K562 (cell line): ENCODE measurements at regions not wholly inside any gene's neighbourhood (a gene's known extent, or its start where the extent isn't known, plus 50 kb on each side); places are given as distances from the start of the nearest gene placed in this dataset.

Experiments used
- EGR1 ChIP-seq: fragments of 450-650 bp; conservative IDR thresholded peaks from 2 replicates; pipeline ENCODE4 v1.6.1; 2017; ENCODE audit warnings: mild to moderate bottlenecking
- HMGN3 ChIP-seq: IDR thresholded peaks from 2 replicates; pipeline ENCODE4 v1.6.1; 2011; ENCODE audit warnings: borderline replicate concordance, low read depth, mild to moderate bottlenecking, mixed read lengths, low read length; ENCODE audit not compliant: insufficient read length; ENCODE audit errors: extremely low read depth
- MYBL2 ChIP-seq, 2 experiments: fragments of 450-650 bp in 1 of 2; sonication (generic) in 1 of 2; formaldehyde crosslinking in 1 of 2; IDR thresholded peaks; 2 replicates each; pipeline versions ENCODE4 v1.6.1 to v1.8.1; 2017 to 2022; ENCODE audit warnings: borderline replicate concordance in 1 of 2, inconsistent platforms in 1 of 2, low read depth in 1 of 2, mild to moderate bottlenecking in 1 of 2, missing genetic modification reagents in 1 of 2, moderate library complexity in 1 of 2
- TAF9B ChIP-seq: fragments of 450-650 bp; IDR thresholded peaks from 2 replicates; pipeline ENCODE4 v1.6.1; 2018; ENCODE audit warnings: mild to moderate bottlenecking; ENCODE audit not compliant: partially characterized antibody
- ZBED1 ChIP-seq: IDR thresholded peaks from 2 replicates; pipeline ENCODE4 v1.6.1; 2014
- ZNF274 ChIP-seq: IDR thresholded peaks from 2 replicates; pipeline ENCODE4 v1.6.1; 2011; ENCODE audit warnings: low read depth, mild to moderate bottlenecking, low read length, moderate library complexity, borderline replicate concordance
- TF ChIP-seq, protein P1 (sequence below): sonication (generic); formaldehyde crosslinking; IDR thresholded peaks from 2 replicates; pipeline ENCODE4 v1.8.1; 2023; ENCODE audit warnings: missing genetic modification reagents, mild to moderate bottlenecking, borderline replicate concordance
- TF ChIP-seq, protein P2 (sequence below): fragments of 450-650 bp; IDR thresholded peaks from 2 replicates; pipeline ENCODE4 v1.6.1; 2018; ENCODE audit not compliant: partially characterized antibody
- TF ChIP-seq, protein P3 (sequence below): fragments of 250-450 bp; sonication (Bioruptor Pico); IDR thresholded peaks from 2 replicates; pipeline ENCODE4 v1.4.0; 2020; ENCODE audit warnings: mild to moderate bottlenecking, moderate library complexity

DNA sequence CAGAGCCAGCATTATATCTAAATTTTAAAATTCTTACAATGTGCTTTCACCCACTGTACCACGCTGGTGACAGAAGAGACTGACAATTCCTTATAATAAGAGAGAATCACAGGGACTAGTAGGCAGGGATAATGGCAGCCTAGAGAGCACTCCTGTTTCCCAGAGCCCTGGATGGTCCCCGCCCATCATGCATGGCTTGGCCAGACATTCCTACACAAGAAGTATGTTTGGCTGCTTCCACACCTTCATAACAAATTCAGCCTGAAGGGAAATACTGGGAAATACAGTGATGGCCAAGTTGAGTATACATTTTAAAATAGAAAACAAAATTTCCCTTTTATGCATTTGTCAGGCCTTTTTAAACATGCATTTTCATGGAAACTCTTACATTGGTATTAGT, 193.5 kb upstream of the ELL2 start (continued):
- TF ChIP-seq, protein P1, sequence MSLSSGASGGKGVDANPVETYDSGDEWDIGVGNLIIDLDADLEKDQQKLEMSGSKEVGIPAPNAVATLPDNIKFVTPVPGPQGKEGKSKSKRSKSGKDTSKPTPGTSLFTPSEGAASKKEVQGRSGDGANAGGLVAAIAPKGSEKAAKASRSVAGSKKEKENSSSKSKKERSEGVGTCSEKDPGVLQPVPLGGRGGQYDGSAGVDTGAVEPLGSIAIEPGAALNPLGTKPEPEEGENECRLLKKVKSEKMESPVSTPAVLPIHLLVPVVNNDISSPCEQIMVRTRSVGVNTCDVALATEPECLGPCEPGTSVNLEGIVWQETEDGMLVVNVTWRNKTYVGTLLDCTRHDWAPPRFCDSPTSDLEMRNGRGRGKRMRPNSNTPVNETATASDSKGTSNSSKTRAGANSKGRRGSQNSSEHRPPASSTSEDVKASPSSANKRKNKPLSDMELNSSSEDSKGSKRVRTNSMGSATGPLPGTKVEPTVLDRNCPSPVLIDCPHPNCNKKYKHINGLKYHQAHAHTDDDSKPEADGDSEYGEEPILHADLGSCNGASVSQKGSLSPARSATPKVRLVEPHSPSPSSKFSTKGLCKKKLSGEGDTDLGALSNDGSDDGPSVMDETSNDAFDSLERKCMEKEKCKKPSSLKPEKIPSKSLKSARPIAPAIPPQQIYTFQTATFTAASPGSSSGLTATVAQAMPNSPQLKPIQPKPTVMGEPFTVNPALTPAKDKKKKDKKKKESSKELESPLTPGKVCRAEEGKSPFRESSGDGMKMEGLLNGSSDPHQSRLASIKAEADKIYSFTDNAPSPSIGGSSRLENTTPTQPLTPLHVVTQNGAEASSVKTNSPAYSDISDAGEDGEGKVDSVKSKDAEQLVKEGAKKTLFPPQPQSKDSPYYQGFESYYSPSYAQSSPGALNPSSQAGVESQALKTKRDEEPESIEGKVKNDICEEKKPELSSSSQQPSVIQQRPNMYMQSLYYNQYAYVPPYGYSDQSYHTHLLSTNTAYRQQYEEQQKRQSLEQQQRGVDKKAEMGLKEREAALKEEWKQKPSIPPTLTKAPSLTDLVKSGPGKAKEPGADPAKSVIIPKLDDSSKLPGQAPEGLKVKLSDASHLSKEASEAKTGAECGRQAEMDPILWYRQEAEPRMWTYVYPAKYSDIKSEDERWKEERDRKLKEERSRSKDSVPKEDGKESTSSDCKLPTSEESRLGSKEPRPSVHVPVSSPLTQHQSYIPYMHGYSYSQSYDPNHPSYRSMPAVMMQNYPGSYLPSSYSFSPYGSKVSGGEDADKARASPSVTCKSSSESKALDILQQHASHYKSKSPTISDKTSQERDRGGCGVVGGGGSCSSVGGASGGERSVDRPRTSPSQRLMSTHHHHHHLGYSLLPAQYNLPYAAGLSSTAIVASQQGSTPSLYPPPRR (CRISPR knock-in tag), result no peak
- TF ChIP-seq HMGN3, result no peak
- no peak for TF ChIP-seq EGR1
- no peak for TF ChIP-seq TAF9B
- no peak for TF ChIP-seq MYBL2 (IDR thresholded peaks at IDR 0.05; ENCODE audit: low read depth)
- TF ChIP-seq MYBL2 (CRISPR knock-in tag; IDR thresholded peaks at IDR 0.05; ENCODE audit: borderline replicate concordance), result no peak
- TF ChIP-seq, protein P2, sequence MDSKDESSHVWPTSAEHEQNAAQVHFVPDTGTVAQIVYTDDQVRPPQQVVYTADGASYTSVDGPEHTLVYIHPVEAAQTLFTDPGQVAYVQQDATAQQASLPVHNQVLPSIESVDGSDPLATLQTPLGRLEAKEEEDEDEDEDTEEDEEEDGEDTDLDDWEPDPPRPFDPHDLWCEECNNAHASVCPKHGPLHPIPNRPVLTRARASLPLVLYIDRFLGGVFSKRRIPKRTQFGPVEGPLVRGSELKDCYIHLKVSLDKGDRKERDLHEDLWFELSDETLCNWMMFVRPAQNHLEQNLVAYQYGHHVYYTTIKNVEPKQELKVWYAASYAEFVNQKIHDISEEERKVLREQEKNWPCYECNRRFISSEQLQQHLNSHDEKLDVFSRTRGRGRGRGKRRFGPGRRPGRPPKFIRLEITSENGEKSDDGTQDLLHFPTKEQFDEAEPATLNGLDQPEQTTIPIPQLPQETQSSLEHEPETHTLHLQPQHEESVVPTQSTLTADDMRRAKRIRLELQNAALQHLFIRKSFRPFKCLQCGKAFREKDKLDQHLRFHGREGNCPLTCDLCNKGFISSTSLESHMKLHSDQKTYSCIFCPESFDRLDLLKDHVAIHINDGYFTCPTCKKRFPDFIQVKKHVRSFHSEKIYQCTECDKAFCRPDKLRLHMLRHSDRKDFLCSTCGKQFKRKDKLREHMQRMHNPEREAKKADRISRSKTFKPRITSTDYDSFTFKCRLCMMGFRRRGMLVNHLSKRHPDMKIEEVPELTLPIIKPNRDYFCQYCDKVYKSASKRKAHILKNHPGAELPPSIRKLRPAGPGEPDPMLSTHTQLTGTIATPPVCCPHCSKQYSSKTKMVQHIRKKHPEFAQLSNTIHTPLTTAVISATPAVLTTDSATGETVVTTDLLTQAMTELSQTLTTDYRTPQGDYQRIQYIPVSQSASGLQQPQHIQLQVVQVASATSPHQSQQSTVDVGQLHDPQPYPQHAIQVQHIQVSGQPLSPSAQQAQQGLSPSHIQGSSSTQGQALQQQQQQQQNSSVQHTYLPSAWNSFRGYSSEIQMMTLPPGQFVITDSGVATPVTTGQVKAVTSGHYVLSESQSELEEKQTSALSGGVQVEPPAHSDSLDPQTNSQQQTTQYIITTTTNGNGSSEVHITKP, result no peak
- no peak for TF ChIP-seq ZNF274
- TF ChIP-seq, protein P3, sequence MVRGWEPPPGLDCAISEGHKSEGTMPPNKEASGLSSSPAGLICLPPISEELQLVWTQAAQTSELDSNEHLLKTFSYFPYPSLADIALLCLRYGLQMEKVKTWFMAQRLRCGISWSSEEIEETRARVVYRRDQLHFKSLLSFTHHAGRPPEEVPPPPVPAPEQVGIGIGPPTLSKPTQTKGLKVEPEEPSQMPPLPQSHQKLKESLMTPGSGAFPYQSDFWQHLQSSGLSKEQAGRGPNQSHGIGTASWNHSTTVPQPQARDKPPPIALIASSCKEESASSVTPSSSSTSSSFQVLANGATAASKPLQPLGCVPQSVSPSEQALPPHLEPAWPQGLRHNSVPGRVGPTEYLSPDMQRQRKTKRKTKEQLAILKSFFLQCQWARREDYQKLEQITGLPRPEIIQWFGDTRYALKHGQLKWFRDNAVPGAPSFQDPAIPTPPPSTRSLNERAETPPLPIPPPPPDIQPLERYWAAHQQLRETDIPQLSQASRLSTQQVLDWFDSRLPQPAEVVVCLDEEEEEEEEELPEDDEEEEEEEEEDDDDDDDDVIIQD (CRISPR knock-in tag), result no peak
- no peak for TF ChIP-seq ZBED1
